ENCODE measurements at regions not wholly inside any gene's neighbourhood (a gene's known extent, or its start where the extent isn't known, plus 50 kb on each side); places are given as distances from the start of the nearest gene placed in this dataset.

DNA sequence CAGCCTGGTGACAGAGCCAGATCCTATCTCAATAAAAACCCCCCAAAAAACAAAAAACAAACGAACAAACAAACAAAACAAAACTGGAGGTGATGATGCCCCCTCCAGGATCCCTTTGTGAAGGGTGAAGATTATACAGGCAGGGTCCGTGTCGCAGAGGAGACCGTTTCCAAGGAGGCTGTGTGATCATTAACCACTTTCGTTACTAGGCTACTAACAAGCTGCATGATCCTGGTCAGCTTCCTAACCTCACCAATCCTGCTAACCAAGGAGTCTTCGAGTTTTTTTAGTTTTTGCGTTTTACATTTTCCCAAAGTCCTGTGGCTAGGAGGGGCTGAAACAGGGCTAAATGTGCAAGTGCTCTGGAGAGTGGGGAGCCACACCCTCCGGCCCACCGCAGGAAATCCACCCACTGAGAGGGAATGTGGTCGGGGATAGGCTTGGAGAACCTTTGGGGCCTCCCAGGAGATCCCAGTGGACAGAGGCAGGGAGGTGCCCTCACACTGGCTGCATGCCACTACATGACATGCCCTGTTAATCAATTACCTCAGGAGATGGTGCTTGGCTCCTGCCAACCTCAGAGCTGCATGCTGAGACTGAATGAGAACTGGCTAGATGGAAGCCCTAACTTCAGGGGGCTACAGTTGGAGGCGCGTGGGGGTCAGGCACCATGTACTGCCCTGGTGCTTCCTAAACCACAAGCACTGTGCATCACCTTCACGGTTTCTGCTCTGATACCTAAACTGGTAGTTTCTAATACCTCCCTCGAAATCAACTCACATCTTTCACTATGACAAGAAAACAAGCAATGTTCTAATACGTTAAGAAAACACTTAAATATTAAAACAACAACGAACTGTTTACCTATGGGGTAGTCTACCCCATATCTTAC is 67.5 kb upstream of the RGPD5 start:
- TF ChIP-seq, protein P1, sequence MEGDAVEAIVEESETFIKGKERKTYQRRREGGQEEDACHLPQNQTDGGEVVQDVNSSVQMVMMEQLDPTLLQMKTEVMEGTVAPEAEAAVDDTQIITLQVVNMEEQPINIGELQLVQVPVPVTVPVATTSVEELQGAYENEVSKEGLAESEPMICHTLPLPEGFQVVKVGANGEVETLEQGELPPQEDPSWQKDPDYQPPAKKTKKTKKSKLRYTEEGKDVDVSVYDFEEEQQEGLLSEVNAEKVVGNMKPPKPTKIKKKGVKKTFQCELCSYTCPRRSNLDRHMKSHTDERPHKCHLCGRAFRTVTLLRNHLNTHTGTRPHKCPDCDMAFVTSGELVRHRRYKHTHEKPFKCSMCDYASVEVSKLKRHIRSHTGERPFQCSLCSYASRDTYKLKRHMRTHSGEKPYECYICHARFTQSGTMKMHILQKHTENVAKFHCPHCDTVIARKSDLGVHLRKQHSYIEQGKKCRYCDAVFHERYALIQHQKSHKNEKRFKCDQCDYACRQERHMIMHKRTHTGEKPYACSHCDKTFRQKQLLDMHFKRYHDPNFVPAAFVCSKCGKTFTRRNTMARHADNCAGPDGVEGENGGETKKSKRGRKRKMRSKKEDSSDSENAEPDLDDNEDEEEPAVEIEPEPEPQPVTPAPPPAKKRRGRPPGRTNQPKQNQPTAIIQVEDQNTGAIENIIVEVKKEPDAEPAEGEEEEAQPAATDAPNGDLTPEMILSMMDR (conservative IDR thresholded peaks at IDR 0.05), result no peak
- TF ChIP-seq ZFX (IDR thresholded peaks at IDR 0.05), result no peak

Data from C4-2B (cell line).